Right ventricle myocardium superior (tissue), 1 donor: ENCODE measurements at regions not wholly inside any gene's neighbourhood (a gene's known extent, or its start where the extent isn't known, plus 50 kb on each side); places are given as distances from the start of the nearest gene placed in this dataset.
"Not testable (repeated sequence)": the region's sequence is repeated elsewhere in the genome, so short reads cannot be mapped to it uniquely, and the experiment has no call there.

Source experiments
- ATAC-seq: fragments of 200-7000 bp; cut with Tn5 transposase; one replicate; pipeline ENCODE4 v1.9.1; 2020; ENCODE audit warnings: mild to moderate bottlenecking; ENCODE audit not compliant: poor library complexity
- DNase-seq: peaks from one replicate; pipeline ENCODE4 v3.0.0-alpha.2; 2020
- intact Hi-C: fragments of 100-400 bp; cut with DNase I; formaldehyde crosslinking; loops from one replicate; pipeline ENCODE4 v1.11.2; 2022
- donor health status: DM: no; HTN: yes; CAD: no; lungs with severe emphysema.

- ATAC-seq (no peak), DNase-seq (no peak)
- intact Hi-C loops: no loop called here
These were observed 239.7 kb downstream of the MEF2C start for GRCh38 chr5:88643315-88643714.

GRCh38 chr5:88634014-88634413, 249.0 kb downstream of the MEF2C start:
- ATAC-seq: no peak
- DNase-seq: no peak
- intact Hi-C loops: no loop called here

GRCh38 chr5:88622890-88623289, 260.1 kb downstream of the MEF2C start:
- DNase-seq, ATAC-seq, intact Hi-C loops: not testable (repeated sequence)

- DNase-seq, intact Hi-C loops, ATAC-seq: not testable (repeated sequence)
These were observed 267.2 kb downstream of the MEF2C start for GRCh38 chr5:88615767-88616166.

GRCh38 chr5:88613051-88613450, 269.9 kb downstream of the MEF2C start:
- DNase-seq (no peak), ATAC-seq (no peak)
- intact Hi-C loops: no loop called here

- DNase-seq (no peak), ATAC-seq (no peak)
- intact Hi-C loops: no loop called here
These were observed 272.4 kb downstream of the MEF2C start for GRCh38 chr5:88610586-88610985.

- no peak for ATAC-seq
- no peak for DNase-seq
- intact Hi-C loops: no loop called here
These were observed 275.5 kb downstream of the MEF2C start for GRCh38 chr5:88607492-88607891.

- DNase-seq (no peak), ATAC-seq (no peak)
- intact Hi-C loops: no loop called here
These were observed 276.4 kb downstream of the MEF2C start for GRCh38 chr5:88606626-88607025.

GRCh38 chr5:88606173-88606572, 276.8 kb downstream of the MEF2C start:
- intact Hi-C loops: no loop called here
- no peak for ATAC-seq
- DNase-seq: no peak

- intact Hi-C loops: no loop called here
- no peak for ATAC-seq
- DNase-seq: no peak
These were observed 280.4 kb downstream of the MEF2C start for GRCh38 chr5:88602584-88602983.

- intact Hi-C loops: no loop called here
- ATAC-seq: no peak
These were observed 288.5 kb downstream of the MEF2C start for GRCh38 chr5:88594441-88594840.

GRCh38 chr5:88588609-88589008, 294.4 kb downstream of the MEF2C start:
- no peak for DNase-seq
- intact Hi-C loops: no loop called here
- no peak for ATAC-seq

More at GRCh38 chr5:88594441-88594840, 288.5 kb downstream of the MEF2C start:
- DNase-seq: no peak

GRCh38 chr5:88583471-88583870, 299.5 kb downstream of the MEF2C start:
- ATAC-seq (no peak), DNase-seq (no peak)

GRCh38 chr5:88558366-88558765, 289.7 kb upstream of the TMEM161B start:
- ATAC-seq: no peak
- intact Hi-C loops: no loop called here
- no peak for DNase-seq

More at GRCh38 chr5:88583471-88583870, 299.5 kb downstream of the MEF2C start:
- intact Hi-C loops: no loop called here

GRCh38 chr5:88557881-88558280, 289.2 kb upstream of the TMEM161B start:
- intact Hi-C loops: no loop called here
- ATAC-seq: no peak

GRCh38 chr5:88557131-88557530, 288.5 kb upstream of the TMEM161B start:
- ATAC-seq: no peak
- no peak for DNase-seq
- intact Hi-C loops: no loop called here

More at GRCh38 chr5:88557881-88558280, 289.2 kb upstream of the TMEM161B start:
- DNase-seq: no peak

GRCh38 chr5:88556406-88556805, 287.8 kb upstream of the TMEM161B start:
- ATAC-seq (no peak), DNase-seq (no peak)
- intact Hi-C loops: no loop called here

- ATAC-seq (no peak), DNase-seq (no peak)
- intact Hi-C loops: no loop called here
These were observed 287.0 kb upstream of the TMEM161B start for GRCh38 chr5:88555674-88556073.

- intact Hi-C loops: no loop called here
- ATAC-seq (no peak), DNase-seq (no peak)
These were observed 285.3 kb upstream of the TMEM161B start for GRCh38 chr5:88553986-88554385.

GRCh38 chr5:88553136-88553875, 284.7 kb upstream of the TMEM161B start:
- intact Hi-C loops: no loop called here
- DNase-seq: no peak
- no peak for ATAC-seq

GRCh38 chr5:88552426-88552825, 283.8 kb upstream of the TMEM161B start:
- DNase-seq: no peak
- intact Hi-C loops: no loop called here
- ATAC-seq: no peak
